Activated B cell treated with CpG ODN at 0.5 μM for 24 hours (primary cell): ENCODE measurements at regions not wholly inside any gene's neighbourhood (a gene's known extent, or its start where the extent isn't known, plus 50 kb on each side); places are given as distances from the start of the nearest gene placed in this dataset.

ENCODE experiments used
- ATAC-seq: fragments of 200-7000 bp; cut with Tn5 transposase; one replicate; pipeline ENCODE4 v1.10.0; 2021; ENCODE audit warnings: low read depth, mild to moderate bottlenecking, moderate library complexity
- CTCF ChIA-PET: fragments of 350-600 bp; sonication (Branson Sonifier 250); formaldehyde crosslinking; loops from one replicate; lab custom pipeline; 2021; ENCODE audit warnings: antibody characterized with exemption; lab: Charles Lee
- POLR2A ChIA-PET: fragments of 350-600 bp; sonication (Branson Sonifier 250); formaldehyde crosslinking; loops from one replicate; lab custom pipeline; 2021; ENCODE audit warnings: antibody characterized with exemption; lab: Charles Lee
- DNase-seq: peaks from one replicate; pipeline ENCODE4 v3.0.0; 2022
- H3K27ac Mint-ChIP-seq: one replicate; pipeline ENCODE4 v1.8.0; 2020; ENCODE audit warnings: mixed read lengths
- H3K27me3 Mint-ChIP-seq: one replicate; pipeline ENCODE4 v1.8.0; 2021; ENCODE audit warnings: mixed read lengths
- H3K36me3 Mint-ChIP-seq: one replicate; pipeline ENCODE4 v1.8.0; 2021; ENCODE audit warnings: low read depth, mixed read lengths
- H3K4me1 Mint-ChIP-seq: one replicate; pipeline ENCODE4 v1.8.0; 2021; ENCODE audit warnings: mixed read lengths
- H3K4me3 Mint-ChIP-seq: one replicate; pipeline ENCODE4 v1.8.0; 2020; ENCODE audit warnings: mild to moderate bottlenecking, mixed read lengths
- H3K9me3 Mint-ChIP-seq: one replicate; pipeline ENCODE4 v1.8.0; 2020; ENCODE audit warnings: mixed read lengths
- CTCF ChIP-seq: fragments of 200-600 bp; IDR thresholded peaks from one replicate; pipeline ENCODE4 v1.8.0; 2022; ENCODE audit warnings: antibody characterized with exemption, mild to moderate bottlenecking
- intact Hi-C: fragments of 100-400 bp; cut with micrococcal nuclease; formaldehyde crosslinking; loops from one replicate; pipeline ENCODE4 v1.15.1; 2024

- no peak for TF ChIP-seq CTCF
- Mint-ChIP-seq H3K27ac (no peak overlapping the region), H3K36me3 (no peaks in the 10 kb centered on the region), H3K4me3 (no peak overlapping the region), H3K4me1 (no peaks in the 10 kb centered on the region), H3K9me3 (no peaks in the 10 kb centered on the region), H3K27me3 (peaks cover 2% of the 10 kb centered on the region)
- ATAC-seq (no peak), DNase-seq (no peak)
- intact Hi-C loops: no loop called here
- CTCF ChIA-PET: no interaction called here
- POLR2A ChIA-PET: no interaction called here
Observed at GRCh38 chrX:45689971-45690370, 489.3 kb upstream of the DIPK2B start.

- H3K4me3 Mint-ChIP-seq: no peak overlapping the region
- no peaks in the 10 kb centered on the region for H3K4me1 Mint-ChIP-seq
- H3K9me3 Mint-ChIP-seq: no peaks in the 10 kb centered on the region
- CTCF ChIA-PET: no interaction called here
- no peak for ATAC-seq
- no peak for DNase-seq
- intact Hi-C loops: no loop called here
- no peaks in the 10 kb centered on the region for H3K27me3 Mint-ChIP-seq
- no peaks in the 10 kb centered on the region for H3K36me3 Mint-ChIP-seq
- no peak for TF ChIP-seq CTCF
- POLR2A ChIA-PET: no interaction called here
- H3K27ac Mint-ChIP-seq: no peak overlapping the region
Observed at GRCh38 chrX:45683914-45684313, 483.2 kb upstream of the DIPK2B start.

GRCh38 chrX:45681891-45682290 is 481.2 kb upstream of the DIPK2B start:
- Mint-ChIP-seq H3K27me3 (no peaks in the 10 kb centered on the region), H3K4me3 (no peak overlapping the region), H3K27ac (no peak overlapping the region), H3K4me1 (peaks cover 4% of the 10 kb centered on the region), H3K9me3 (no peaks in the 10 kb centered on the region), H3K36me3 (no peaks in the 10 kb centered on the region)
- no peak for TF ChIP-seq CTCF
- ATAC-seq (no peak), DNase-seq (no peak)
- POLR2A ChIA-PET: no interaction called here
- CTCF ChIA-PET: no interaction called here
- intact Hi-C loops: no loop called here

- no peak for ATAC-seq
- Mint-ChIP-seq H3K36me3 (no peaks in the 10 kb centered on the region), H3K27ac (no peak overlapping the region), H3K4me1 (no peaks in the 10 kb centered on the region), H3K4me3 (no peak overlapping the region), H3K27me3 (no peaks in the 10 kb centered on the region), H3K9me3 (no peaks in the 10 kb centered on the region)
- DNase-seq: no peak
- intact Hi-C loops: no loop called here
- POLR2A ChIA-PET: no interaction called here
- no peak for TF ChIP-seq CTCF
- CTCF ChIA-PET: no interaction called here
Observed at GRCh38 chrX:45669715-45670340, 469.2 kb upstream of the DIPK2B start.

GRCh38 chrX:45668686-45669443 is 468.2 kb upstream of the DIPK2B start:
- Mint-ChIP-seq H3K9me3 (no peaks in the 10 kb centered on the region), H3K4me3 (no peak overlapping the region), H3K27me3 (no peaks in the 10 kb centered on the region), H3K27ac (no peak overlapping the region), H3K36me3 (no peaks in the 10 kb centered on the region), H3K4me1 (no peaks in the 10 kb centered on the region)
- no peak for DNase-seq
- ChIA-PET POLR2A (no interaction called here), CTCF (no interaction called here)
- intact Hi-C loops: no loop called here
- no peak for ATAC-seq
- TF ChIP-seq CTCF: no peak
